Right lobe of liver (tissue), 4 donors: ENCODE measurements at regions not wholly inside any gene's neighbourhood (a gene's known extent, or its start where the extent isn't known, plus 50 kb on each side); places are given as distances from the start of the nearest gene placed in this dataset.
"Not testable (repeated sequence)": the region's sequence is repeated elsewhere in the genome, so short reads cannot be mapped to it uniquely, and the experiment has no call there.

Experiments used
- CTCF ChIP-seq, 4 donors: fragments of 200-600 bp in 3 of 4; fragments of 450-650 bp in 1 of 4; IDR thresholded peaks; one replicate each; pipeline versions ENCODE4 v1.5.1 to v1.8.0; 2016 to 2022; ENCODE audit warnings: antibody characterized with exemption in 4 of 4, mild to moderate bottlenecking in 2 of 4
- POLR2A ChIP-seq: fragments of 450-650 bp; IDR thresholded peaks from one replicate; pipeline ENCODE4 v1.6.1; 2017; ENCODE audit warnings: antibody characterized with exemption, mild to moderate bottlenecking
- donor health status: DM: no; HTN: no; CAD: no.
- donor health status: DM: no; HTN: no; CAD: no.
- donor health status: DM: no; HTN: yes; CAD: no.

- TF ChIP-seq CTCF (IDR thresholded peaks at IDR 0.05): peak in 1 of 4 donors; percentile 14
- not testable (repeated sequence) for TF ChIP-seq POLR2A
Observed at GRCh38 chr4:118630897-118631296, 54.3 kb upstream of the METTL14 start.
